CD8-positive, alpha-beta memory T cell (primary cell): ENCODE measurements at regions not wholly inside any gene's neighbourhood (a gene's known extent, or its start where the extent isn't known, plus 50 kb on each side); places are given as distances from the start of the nearest gene placed in this dataset.

Source experiments
- CTCF ChIA-PET: fragments of 350-600 bp; sonication (Branson Sonifier 250); formaldehyde crosslinking; loops from one replicate; lab custom pipeline; 2021; ENCODE audit warnings: antibody characterized with exemption; lab: Charles Lee
- POLR2A ChIA-PET: fragments of 350-600 bp; sonication (Branson Sonifier 250); formaldehyde crosslinking; loops from one replicate; lab custom pipeline; 2021; ENCODE audit warnings: antibody characterized with exemption; lab: Charles Lee
- DNase-seq, 5 donors: peaks; one replicate each; pipeline versions ENCODE4 v3.0.0 to v3.0.0-alpha.2; 2020 to 2022; ENCODE audit warnings: mixed read lengths in 1 of 5
- H3K27ac ChIP-seq: one replicate; pipeline ENCODE4 v1.7.0; 2013; ENCODE audit warnings: low read depth, mild to moderate bottlenecking, low read length, moderate library complexity
- H3K27me3 ChIP-seq: 2 replicates; pipeline ENCODE4 v1.7.0; 2013; ENCODE audit warnings: low read length, mild to moderate bottlenecking; ENCODE audit not compliant: insufficient read depth, poor library complexity, severe bottlenecking
- H3K36me3 ChIP-seq: 2 replicates; pipeline ENCODE4 v1.7.0; 2013; ENCODE audit warnings: mild to moderate bottlenecking, low read length, moderate library complexity; ENCODE audit not compliant: insufficient read depth
- H3K4me1 ChIP-seq: 2 replicates; pipeline ENCODE4 v1.7.0; 2013; ENCODE audit warnings: mild to moderate bottlenecking, low read length, moderate library complexity; ENCODE audit not compliant: insufficient read depth
- H3K4me3 ChIP-seq: 2 replicates; pipeline ENCODE4 v1.7.0; 2013; ENCODE audit warnings: mild to moderate bottlenecking, low read length
- H3K9me3 ChIP-seq: 2 replicates; pipeline ENCODE4 v1.7.0; 2013; ENCODE audit warnings: mild to moderate bottlenecking, low read length
- H3K27ac Mint-ChIP-seq, 8 donors: one replicate each; pipeline ENCODE4 v1.8.0; 2020 to 2021; ENCODE audit warnings: mixed read lengths in 8 of 8, mild to moderate bottlenecking in 6 of 8, inconsistent platforms in 3 of 8, moderate library complexity in 3 of 8
- H3K27me3 Mint-ChIP-seq, 2 donors: one replicate each; pipeline ENCODE4 v1.8.0; 2020 to 2021; ENCODE audit warnings: mixed read lengths in 2 of 2, mild to moderate bottlenecking in 1 of 2, moderate library complexity in 1 of 2
- H3K36me3 Mint-ChIP-seq, 3 donors: one replicate each; pipeline ENCODE4 v1.8.0; 2020 to 2021; ENCODE audit warnings: mixed read lengths in 3 of 3, inconsistent platforms in 1 of 3, mild to moderate bottlenecking in 1 of 3
- H3K4me1 Mint-ChIP-seq, 3 donors: one replicate each; pipeline ENCODE4 v1.8.0; 2020 to 2021; ENCODE audit warnings: mixed read lengths in 3 of 3, inconsistent platforms in 1 of 3, mild to moderate bottlenecking in 1 of 3
- H3K4me3 Mint-ChIP-seq, 7 donors: one replicate each; pipeline ENCODE4 v1.8.0; 2020 to 2021; ENCODE audit warnings: mixed read lengths in 7 of 7, mild to moderate bottlenecking in 6 of 7, moderate library complexity in 4 of 7, inconsistent platforms in 2 of 7
- H3K9me3 Mint-ChIP-seq, 5 donors: one replicate each; pipeline ENCODE4 v1.8.0; 2020 to 2022; ENCODE audit warnings: mixed read lengths in 5 of 5, mild to moderate bottlenecking in 3 of 5, moderate library complexity in 2 of 5, inconsistent platforms in 1 of 5

- Mint-ChIP-seq H3K27ac (no peak overlapping the region), H3K4me1 (no peaks in the 10 kb centered on the region)
Measured at GRCh38 chr3:81045976-81046375, 715.5 kb downstream of the GBE1 start.

GRCh38 chr3:81045246-81045645 lies 716.2 kb downstream of the GBE1 start:
- ChIA-PET POLR2A (no interaction called here), CTCF (no interaction called here)
- Mint-ChIP-seq H3K4me3 (no peak overlapping the region), H3K27me3 (no peaks in the 10 kb centered on the region), H3K9me3 (peaks cover 2 to 30% (median 9%) of the 10 kb centered on the region in 5 donors), H3K36me3 (no peaks in the 10 kb centered on the region), H3K4me1 (no peaks in the 10 kb centered on the region), H3K27ac (no peak overlapping the region)
- no peaks in the 10 kb centered on the region for H3K36me3 ChIP-seq
- no peak overlapping the region for H3K4me3 ChIP-seq
- H3K27ac ChIP-seq = no peak overlapping the region
- H3K27me3 ChIP-seq = no peaks in the 10 kb centered on the region
- H3K9me3 ChIP-seq = no peaks in the 10 kb centered on the region
- no peak for DNase-seq
- no peaks in the 10 kb centered on the region for H3K4me1 ChIP-seq

More at GRCh38 chr3:81045976-81046375, 715.5 kb downstream of the GBE1 start:
- Histone ChIP-seq H3K9me3 (no peaks in the 10 kb centered on the region), H3K4me1 (no peaks in the 10 kb centered on the region), H3K27me3 (no peaks in the 10 kb centered on the region), H3K27ac (no peak overlapping the region), H3K36me3 (no peaks in the 10 kb centered on the region), H3K4me3 (no peak overlapping the region)
- ChIA-PET CTCF (no interaction called here), POLR2A (no interaction called here)
- peaks cover 1 to 31% (median 9%) of the 10 kb centered on the region in 5 donors for H3K9me3 Mint-ChIP-seq
- no peaks in the 10 kb centered on the region for H3K27me3 Mint-ChIP-seq
- no peak for DNase-seq
- no peaks in the 10 kb centered on the region for H3K36me3 Mint-ChIP-seq
- no peak overlapping the region for H3K4me3 Mint-ChIP-seq

GRCh38 chr3:81043660-81044199 lies 717.7 kb downstream of the GBE1 start:
- ChIA-PET POLR2A (no interaction called here), CTCF (no interaction called here)
- Mint-ChIP-seq H3K27ac (no peak overlapping the region), H3K4me3 (no peak overlapping the region), H3K36me3 (no peaks in the 10 kb centered on the region), H3K27me3 (no peaks in the 10 kb centered on the region), H3K4me1 (no peaks in the 10 kb centered on the region), H3K9me3 (peaks cover 2 to 33% (median 9%) of the 10 kb centered on the region in 5 donors)
- Histone ChIP-seq H3K4me3 (no peak overlapping the region), H3K36me3 (no peaks in the 10 kb centered on the region), H3K9me3 (no peaks in the 10 kb centered on the region), H3K27me3 (no peaks in the 10 kb centered on the region), H3K4me1 (no peaks in the 10 kb centered on the region), H3K27ac (no peak overlapping the region)
- DNase-seq = no peak

GRCh38 chr3:81043009-81043408 lies 718.4 kb downstream of the GBE1 start:
- H3K4me1 ChIP-seq = no peaks in the 10 kb centered on the region
- Mint-ChIP-seq H3K9me3 (peaks cover 2 to 34% (median 9%) of the 10 kb centered on the region in 5 donors), H3K4me3 (no peak overlapping the region), H3K27me3 (no peaks in the 10 kb centered on the region), H3K36me3 (no peaks in the 10 kb centered on the region), H3K27ac (no peak overlapping the region), H3K4me1 (no peaks in the 10 kb centered on the region)
- DNase-seq = no peak
- POLR2A ChIA-PET = no interaction called here
- H3K27me3 ChIP-seq = no peaks in the 10 kb centered on the region
- no peaks in the 10 kb centered on the region for H3K36me3 ChIP-seq
- CTCF ChIA-PET = no interaction called here
- no peaks in the 10 kb centered on the region for H3K9me3 ChIP-seq
- no peak overlapping the region for H3K4me3 ChIP-seq
- H3K27ac ChIP-seq = no peak overlapping the region

- Histone ChIP-seq H3K27me3 (no peaks in the 10 kb centered on the region), H3K27ac (no peak overlapping the region), H3K4me1 (no peaks in the 10 kb centered on the region), H3K36me3 (no peaks in the 10 kb centered on the region), H3K9me3 (no peaks in the 10 kb centered on the region), H3K4me3 (no peak overlapping the region)
- no peaks in the 10 kb centered on the region for H3K36me3 Mint-ChIP-seq
- ChIA-PET CTCF (no interaction called here), POLR2A (no interaction called here)
- peaks cover 2 to 42% (median 7%) of the 10 kb centered on the region in 5 donors for H3K9me3 Mint-ChIP-seq
- no peak overlapping the region for H3K27ac Mint-ChIP-seq
- no peak for DNase-seq
- no peaks in the 10 kb centered on the region for H3K27me3 Mint-ChIP-seq
- no peaks in the 10 kb centered on the region for H3K4me1 Mint-ChIP-seq
- H3K4me3 Mint-ChIP-seq = no peak overlapping the region
Measured at GRCh38 chr3:81041331-81041730, 720.1 kb downstream of the GBE1 start.

GRCh38 chr3:81040107-81040506 lies 721.3 kb downstream of the GBE1 start:
- Histone ChIP-seq H3K27ac (no peak overlapping the region), H3K9me3 (no peaks in the 10 kb centered on the region), H3K27me3 (no peaks in the 10 kb centered on the region), H3K4me3 (no peak overlapping the region), H3K4me1 (no peaks in the 10 kb centered on the region), H3K36me3 (no peaks in the 10 kb centered on the region)
- Mint-ChIP-seq H3K4me1 (no peaks in the 10 kb centered on the region), H3K27me3 (no peaks in the 10 kb centered on the region), H3K27ac (no peak overlapping the region), H3K36me3 (no peaks in the 10 kb centered on the region), H3K4me3 (no peak overlapping the region), H3K9me3 (peaks cover 2 to 40% (median 5%) of the 10 kb centered on the region in 5 donors)
- DNase-seq = no peak
- CTCF ChIA-PET = no interaction called here
- POLR2A ChIA-PET = no interaction called here

GRCh38 chr3:81033684-81034083 lies 727.8 kb downstream of the GBE1 start:
- Mint-ChIP-seq H3K27me3 (no peaks in the 10 kb centered on the region), H3K4me1 (no peaks in the 10 kb centered on the region), H3K9me3 (peaks cover 0 to 18% (median 4%) of the 10 kb centered on the region in 5 donors), H3K4me3 (no peak overlapping the region), H3K36me3 (no peaks in the 10 kb centered on the region), H3K27ac (no peak overlapping the region)
- Histone ChIP-seq H3K27me3 (no peaks in the 10 kb centered on the region), H3K27ac (no peak overlapping the region), H3K4me3 (no peak overlapping the region), H3K9me3 (no peaks in the 10 kb centered on the region), H3K36me3 (no peaks in the 10 kb centered on the region), H3K4me1 (no peaks in the 10 kb centered on the region)
- DNase-seq = no peak
- ChIA-PET POLR2A (no interaction called here), CTCF (no interaction called here)

- CTCF ChIA-PET = no interaction called here
- no peaks in the 10 kb centered on the region for H3K4me1 Mint-ChIP-seq
Measured at GRCh38 chr3:81033185-81033584, 728.3 kb downstream of the GBE1 start.

More at GRCh38 chr3:81033185-81033584, 728.3 kb downstream of the GBE1 start:
- Histone ChIP-seq H3K4me3 (no peak overlapping the region), H3K27me3 (no peaks in the 10 kb centered on the region), H3K27ac (no peak overlapping the region), H3K4me1 (no peaks in the 10 kb centered on the region), H3K9me3 (no peaks in the 10 kb centered on the region), H3K36me3 (no peaks in the 10 kb centered on the region)
- Mint-ChIP-seq H3K27me3 (no peaks in the 10 kb centered on the region), H3K36me3 (no peaks in the 10 kb centered on the region), H3K27ac (no peak overlapping the region), H3K9me3 (peaks cover 0 to 17% (median 4%) of the 10 kb centered on the region in 5 donors), H3K4me3 (no peak overlapping the region)
- no peak for DNase-seq
- POLR2A ChIA-PET = no interaction called here
